ENCODE measurements at regions not wholly inside any gene's neighbourhood (a gene's known extent, or its start where the extent isn't known, plus 50 kb on each side); places are given as distances from the start of the nearest gene placed in this dataset.

- H3K36me3 ChIP-seq, result no peaks in the 10 kb centered on the region
- DNase-seq, result no peak
- H3K27me3 ChIP-seq (ENCODE audit: low read depth), result no peaks in the 10 kb centered on the region
- no peak overlapping the region for H3K27ac ChIP-seq (replicated peaks)
- no peaks in the 10 kb centered on the region for H3K9me3 ChIP-seq (replicated peaks)
- H3K4me1 ChIP-seq, result peaks cover 10% of the 10 kb centered on the region
- no peak overlapping the region for H3K4me3 ChIP-seq
- TF ChIP-seq CTCF (IDR thresholded peaks at IDR 0.05; ENCODE audit: borderline replicate concordance), result no peak
- intact Hi-C loops (cut with micrococcal nuclease), result no loop called here
These were observed 53.2 kb upstream of the HIF1A start for GRCh38 chr14:61641914-61642613.

- Histone ChIP-seq H3K9me3 (replicated peaks) (no peaks in the 10 kb centered on the region), H3K27me3 (ENCODE audit: low read depth) (no peaks in the 10 kb centered on the region), H3K27ac (replicated peaks) (no peak overlapping the region), H3K36me3 (no peaks in the 10 kb centered on the region), H3K4me1 (peaks cover 10% of the 10 kb centered on the region), H3K4me3 (no peak overlapping the region)
- intact Hi-C loops (cut with micrococcal nuclease), result no loop called here
- no peak for DNase-seq
- TF ChIP-seq CTCF (IDR thresholded peaks at IDR 0.05; ENCODE audit: borderline replicate concordance), result no peak
These were observed 52.7 kb upstream of the HIF1A start for GRCh38 chr14:61642614-61642982.

- no peak for TF ChIP-seq CTCF (IDR thresholded peaks at IDR 0.05; ENCODE audit: borderline replicate concordance)
- no peaks in the 10 kb centered on the region for H3K36me3 ChIP-seq
- no peak overlapping the region for H3K27ac ChIP-seq (replicated peaks)
- peaks cover 10% of the 10 kb centered on the region for H3K4me1 ChIP-seq
- no peak for DNase-seq
- no peak overlapping the region for H3K4me3 ChIP-seq
- intact Hi-C loops (cut with micrococcal nuclease), result no loop called here
- no peaks in the 10 kb centered on the region for H3K27me3 ChIP-seq (ENCODE audit: low read depth)
- no peaks in the 10 kb centered on the region for H3K9me3 ChIP-seq (replicated peaks)
These were observed 51.8 kb upstream of the HIF1A start for GRCh38 chr14:61643555-61643954.

GRCh38 chr14:61644175-61644574 lies 51.1 kb upstream of the HIF1A start:
- intact Hi-C loops (cut with micrococcal nuclease), result no loop called here
- H3K4me1 ChIP-seq, result peaks cover 10% of the 10 kb centered on the region
- no peaks in the 10 kb centered on the region for H3K9me3 ChIP-seq (replicated peaks)
- DNase-seq, result no peak
- no peaks in the 10 kb centered on the region for H3K36me3 ChIP-seq
- TF ChIP-seq CTCF (IDR thresholded peaks at IDR 0.05; ENCODE audit: borderline replicate concordance), result no peak
- H3K27ac ChIP-seq (replicated peaks), result no peak overlapping the region
- H3K4me3 ChIP-seq, result no peak overlapping the region
- H3K27me3 ChIP-seq (ENCODE audit: low read depth), result no peaks in the 10 kb centered on the region

- Histone ChIP-seq H3K27ac (replicated peaks) (no peak overlapping the region), H3K9me3 (replicated peaks) (no peaks in the 10 kb centered on the region), H3K4me3 (no peak overlapping the region), H3K4me1 (peaks cover 10% of the 10 kb centered on the region), H3K27me3 (ENCODE audit: low read depth) (no peaks in the 10 kb centered on the region), H3K36me3 (no peaks in the 10 kb centered on the region)
- intact Hi-C loops (cut with micrococcal nuclease), result no loop called here
- DNase-seq, result no peak
- TF ChIP-seq CTCF (IDR thresholded peaks at IDR 0.05; ENCODE audit: borderline replicate concordance), result no peak
These were observed 50.5 kb upstream of the HIF1A start for GRCh38 chr14:61644834-61645233.

Data from left ventricle myocardium inferior (tissue), 1 donor.